GM21786 (cell line): ENCODE measurements at regions not wholly inside any gene's neighbourhood (a gene's known extent, or its start where the extent isn't known, plus 50 kb on each side); places are given as distances from the start of the nearest gene placed in this dataset.
"Not testable (repeated sequence)": the region's sequence is repeated elsewhere in the genome, so short reads cannot be mapped to it uniquely, and the experiment has no call there.

Experiments used
- ATAC-seq: cut with Tn5 transposase; IDR thresholded peaks from one replicate; pipeline ENCODE4 v1.9.1; 2021; ENCODE audit not compliant: unreplicated experiment

DNA sequence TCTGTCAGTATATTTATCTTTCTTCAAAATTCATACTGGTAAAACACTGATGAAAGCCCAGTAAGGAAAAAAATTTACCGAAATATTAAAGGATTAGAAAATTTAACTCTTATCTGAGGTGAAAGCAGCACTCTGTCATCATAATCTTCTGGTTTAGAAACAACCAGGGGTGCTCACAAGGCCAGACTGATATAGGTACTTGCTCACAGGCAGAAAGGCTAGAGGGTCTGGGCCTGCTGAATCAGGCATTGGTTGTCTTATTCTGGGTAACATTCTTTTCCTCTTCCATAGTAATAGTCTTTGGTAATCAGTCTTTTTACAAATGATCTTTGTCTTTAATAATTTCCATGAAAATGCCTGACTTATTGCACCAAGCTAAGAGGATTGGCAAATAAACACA, 221.4 kb upstream of the TFPI start:
- ATAC-seq: no peak

DNA sequence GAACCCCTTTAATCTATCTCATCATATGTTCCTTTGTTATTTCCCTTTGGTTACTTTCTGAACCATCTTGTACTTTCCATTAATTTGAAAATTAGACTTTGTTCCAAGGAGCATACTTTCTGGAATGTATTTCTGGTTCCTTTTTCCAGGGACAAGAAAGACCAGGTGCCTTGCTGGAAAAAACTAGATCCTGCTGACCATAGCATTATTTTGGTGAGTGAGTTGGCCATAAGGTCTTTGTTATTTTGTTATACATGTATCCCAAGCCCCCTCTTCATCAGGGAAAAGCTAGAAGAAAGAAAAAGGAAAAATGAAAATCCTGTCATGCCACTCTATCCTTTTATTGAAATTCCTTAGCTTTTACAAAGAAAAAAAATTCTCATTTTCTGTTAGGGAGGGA, 228.1 kb upstream of the TFPI start:
- no peak for ATAC-seq

DNA sequence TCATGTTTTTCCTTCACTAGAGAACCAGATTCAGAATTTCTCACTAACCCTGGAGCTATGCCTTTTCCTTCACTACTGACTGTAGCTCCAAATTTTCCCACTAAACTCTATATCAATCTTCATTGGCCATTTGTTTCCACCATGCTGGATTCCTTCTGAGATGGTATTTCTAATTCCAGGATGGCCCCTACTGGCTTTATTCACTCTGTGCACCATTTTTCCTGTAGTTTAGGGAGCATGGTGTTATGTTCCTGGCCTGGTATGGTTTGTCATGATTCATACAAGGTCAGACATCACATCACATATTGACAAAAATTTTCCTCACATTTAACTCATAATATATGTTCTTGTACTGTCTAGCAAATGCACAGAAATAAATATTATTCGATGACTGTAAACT, 229.2 kb upstream of the TFPI start:
- ATAC-seq: no peak

DNA sequence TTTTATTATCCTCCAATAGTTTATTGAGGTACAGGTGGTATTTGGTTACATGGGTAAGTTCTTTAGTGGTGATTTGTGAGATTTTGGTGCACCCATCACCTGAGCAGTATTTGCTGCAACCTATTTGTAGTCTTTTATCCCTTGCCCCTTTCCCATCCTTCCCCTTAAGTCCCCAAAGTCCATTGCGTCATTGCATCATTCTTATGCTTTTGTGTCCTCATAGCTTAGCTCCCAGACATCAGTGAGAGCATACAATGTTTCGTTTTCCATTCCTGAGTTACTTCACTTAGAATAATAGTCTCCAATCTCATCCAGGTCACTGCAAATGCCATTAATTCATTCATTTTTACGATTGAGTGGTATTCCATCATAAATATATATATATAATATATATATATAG, 229.9 kb upstream of the TFPI start:
- ATAC-seq: not testable (repeated sequence)

DNA sequence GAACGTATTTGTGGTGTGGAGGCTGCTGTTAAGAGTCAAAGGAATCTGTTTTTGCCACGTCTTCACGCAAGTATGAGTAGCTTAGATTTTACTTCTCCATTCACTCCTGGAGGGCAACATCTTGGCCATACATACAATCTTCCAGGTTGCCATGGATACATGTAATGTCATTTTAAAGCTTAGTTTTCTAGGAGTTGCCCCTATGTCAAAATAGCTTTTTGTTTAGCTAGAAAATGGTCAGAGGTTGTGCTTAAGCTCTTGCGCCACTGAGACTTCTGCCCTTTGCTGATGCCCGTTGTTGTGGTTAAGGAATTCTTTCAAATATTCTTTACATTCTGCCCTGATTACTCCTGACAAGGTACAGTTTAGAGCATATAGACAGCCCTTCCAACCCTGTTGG, 245.4 kb upstream of the TFPI start:
- ATAC-seq: no peak

DNA sequence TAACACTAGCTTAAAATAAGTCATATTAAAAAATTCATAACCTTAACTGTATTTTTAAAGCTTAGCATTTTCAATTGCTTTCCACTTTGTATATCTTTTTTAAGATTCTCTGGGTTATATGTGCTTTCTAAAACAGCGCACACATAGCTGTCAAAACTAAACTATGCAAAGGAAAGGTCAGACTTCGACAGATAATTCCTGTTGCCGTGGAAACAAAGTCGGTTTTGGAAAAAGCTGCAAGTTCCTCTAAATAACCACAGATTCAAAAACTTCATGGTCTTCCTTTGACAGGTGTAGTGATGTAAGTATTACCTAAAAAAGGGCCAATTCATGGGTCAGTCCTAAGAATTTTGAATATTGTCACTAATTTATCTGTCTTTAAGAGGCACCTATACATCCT, 249.6 kb upstream of the TFPI start:
- ATAC-seq: no peak

DNA sequence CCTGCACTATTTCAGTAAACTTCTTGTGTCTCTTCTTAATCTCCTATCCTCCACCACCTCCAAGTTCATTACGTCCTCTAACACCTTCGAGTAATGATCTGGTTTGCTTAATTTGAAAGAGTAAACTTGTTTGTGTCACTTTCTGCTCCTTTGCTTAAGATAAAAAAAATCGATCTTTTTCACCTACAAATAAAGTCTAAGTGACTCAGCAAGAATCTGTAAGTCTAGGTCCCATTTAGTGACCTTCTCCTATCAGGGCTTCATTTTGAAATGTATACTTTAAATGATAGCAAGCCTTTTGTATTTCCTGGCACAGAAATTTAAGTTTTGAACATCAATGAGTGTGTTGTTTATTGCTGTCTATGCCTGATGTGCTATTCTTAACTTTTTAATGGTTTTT, 260.9 kb upstream of the TFPI start:
- ATAC-seq: no peak

DNA sequence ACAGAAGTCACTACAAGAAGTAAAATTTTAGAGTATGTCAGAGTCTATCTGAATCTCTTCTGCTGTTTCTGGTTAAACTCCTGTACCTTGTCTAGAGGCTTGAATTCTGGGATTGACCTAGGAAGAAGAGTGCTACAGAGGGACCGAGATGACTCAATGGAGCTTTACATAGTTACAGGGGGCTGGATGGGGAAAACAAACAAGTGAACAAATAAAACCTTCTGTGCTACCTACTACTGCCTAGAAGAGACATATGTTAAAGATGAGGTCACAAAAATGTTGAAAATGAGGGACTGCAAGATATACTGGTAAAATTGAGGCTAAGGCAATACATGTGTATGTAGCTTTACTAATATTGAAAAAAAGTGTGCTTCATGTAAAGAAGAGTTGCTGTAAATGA, 265.4 kb upstream of the TFPI start:
- ATAC-seq: no peak

DNA sequence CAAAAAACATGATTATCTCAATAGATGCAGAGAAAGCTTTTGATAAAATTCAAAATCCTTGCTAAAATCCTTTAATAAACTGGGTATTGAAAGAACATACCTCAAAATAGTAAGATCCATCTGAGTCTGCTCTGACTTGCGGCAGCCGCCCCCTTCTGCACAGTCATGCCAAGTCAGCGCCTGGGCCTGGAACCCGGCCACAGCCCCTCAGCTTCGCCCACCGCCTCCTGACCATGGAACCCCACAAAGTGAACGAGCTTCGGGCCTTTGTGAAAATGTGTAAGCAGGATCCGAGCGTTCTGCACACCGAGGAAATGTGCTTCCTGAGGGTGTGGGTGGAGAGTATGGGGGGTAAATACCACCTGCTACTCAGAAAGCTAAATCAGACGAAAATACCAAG, 270.9 kb upstream of the TFPI start:
- no peak for ATAC-seq

DNA sequence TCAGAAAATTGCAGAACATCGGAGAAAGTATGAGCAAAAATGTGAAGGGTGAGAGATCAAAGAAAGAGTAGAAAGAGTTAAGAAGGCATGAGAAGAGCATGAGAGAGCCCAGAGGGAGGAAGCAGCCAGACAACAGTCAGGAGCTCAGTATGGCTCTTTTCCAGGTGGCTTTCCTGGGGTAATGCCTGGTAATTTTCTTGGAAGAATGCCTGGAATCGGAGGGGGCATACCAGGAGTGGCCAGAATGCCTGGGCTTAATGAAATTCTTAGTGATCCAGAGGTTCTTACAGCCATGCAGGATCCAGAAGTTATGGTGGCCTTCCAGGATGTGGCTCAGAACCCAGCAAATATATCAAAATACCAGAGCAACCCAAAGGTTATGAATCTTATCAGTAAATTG, 271.8 kb upstream of the TFPI start:
- no peak for ATAC-seq

DNA sequence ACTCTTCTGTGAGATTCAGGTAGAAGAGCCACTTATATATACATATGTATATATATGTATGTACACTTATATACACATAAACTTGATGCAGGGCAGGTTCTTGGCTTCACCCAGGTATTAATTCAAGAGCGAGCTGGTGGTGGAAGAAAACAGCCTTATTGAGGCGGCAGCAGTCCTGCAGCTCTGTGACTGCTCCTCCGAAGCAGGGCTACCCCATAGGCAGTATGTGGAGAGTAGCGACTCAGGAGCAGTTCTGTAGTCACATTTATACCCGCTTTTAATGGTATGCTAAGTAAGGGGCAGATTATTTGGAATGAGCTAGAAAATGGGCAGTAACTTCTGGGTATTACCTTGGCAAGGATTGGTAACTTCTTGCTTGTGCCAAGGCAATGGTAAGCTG, 280.6 kb upstream of the TFPI start:
- ATAC-seq: no peak

DNA sequence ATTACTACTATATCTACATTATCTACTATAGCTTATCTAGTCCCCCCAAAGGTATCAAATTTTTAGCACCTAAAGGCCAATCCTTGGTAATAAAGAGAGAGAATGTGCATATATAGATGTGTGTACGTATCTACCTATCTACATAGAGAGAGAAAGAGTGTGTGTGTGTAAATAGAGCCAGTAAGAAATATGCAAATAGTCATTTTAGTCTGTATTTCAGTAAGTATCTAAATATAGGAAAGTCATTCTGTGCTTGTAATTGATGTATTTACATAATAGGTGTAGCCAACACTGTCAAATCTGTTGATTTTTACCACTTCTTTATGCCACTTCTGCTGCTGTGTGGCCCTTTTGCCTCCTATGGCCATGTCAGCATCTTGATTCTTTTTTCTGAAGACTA, 284.5 kb upstream of the TFPI start:
- no peak for ATAC-seq

DNA sequence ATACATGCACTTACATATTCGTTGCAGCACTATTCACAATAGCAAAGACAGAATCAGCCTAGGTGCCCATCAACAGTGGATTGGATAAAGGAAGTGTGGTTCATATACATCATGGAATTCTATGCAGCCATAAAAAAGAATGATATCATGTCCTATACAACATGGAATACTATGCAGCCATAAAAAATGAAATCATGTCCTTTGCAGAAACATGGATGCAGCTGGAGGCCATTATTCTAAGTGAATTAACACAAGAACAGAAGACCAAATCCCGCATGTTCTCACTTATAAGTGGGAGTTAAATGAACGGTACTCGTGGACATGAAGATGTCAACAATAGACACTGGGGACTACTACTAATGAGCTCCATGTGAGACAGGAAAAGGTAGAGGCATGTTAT, 288.1 kb upstream of the TFPI start:
- ATAC-seq: no peak

DNA sequence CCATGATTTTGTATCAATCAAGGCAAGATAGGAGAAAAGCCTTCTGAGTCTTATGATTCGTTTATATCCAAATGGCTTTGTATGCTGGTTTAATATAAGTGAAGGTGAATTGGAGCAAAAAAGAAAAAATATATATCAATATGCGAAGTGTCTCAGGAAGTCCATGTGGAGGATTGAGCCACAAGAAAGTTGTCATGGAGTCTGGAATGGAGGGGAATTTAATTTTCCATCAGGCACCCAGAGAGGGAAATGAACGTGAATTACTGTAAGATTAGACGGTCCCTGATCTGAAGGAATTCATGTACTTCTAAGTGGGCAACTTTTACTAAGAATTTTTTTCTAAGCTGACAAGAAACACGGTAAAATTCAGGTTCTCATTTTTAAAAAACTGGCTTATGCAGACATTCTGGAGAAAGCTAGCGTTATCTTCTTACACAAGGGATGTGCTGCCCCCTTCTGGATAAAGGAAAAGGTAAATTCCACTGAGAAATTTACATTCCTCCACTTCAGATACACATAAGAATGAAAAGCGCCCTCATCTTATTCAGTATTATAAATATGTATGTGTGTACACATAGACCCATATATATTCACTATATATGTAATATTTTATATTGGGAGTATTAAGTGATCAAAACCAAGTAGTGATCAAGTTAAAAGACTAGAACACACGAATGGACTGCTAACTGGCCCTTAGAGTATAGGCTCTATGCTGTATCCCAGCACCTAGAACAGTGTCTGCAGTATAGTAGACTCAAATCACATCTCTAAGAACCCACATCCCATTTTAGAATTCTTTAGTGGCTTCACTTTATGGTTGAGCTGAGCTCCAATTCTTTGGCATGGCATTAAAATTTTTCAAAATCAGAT, 289.0 kb upstream of the TFPI start:
- peak; percentile 60 for ATAC-seq

DNA sequence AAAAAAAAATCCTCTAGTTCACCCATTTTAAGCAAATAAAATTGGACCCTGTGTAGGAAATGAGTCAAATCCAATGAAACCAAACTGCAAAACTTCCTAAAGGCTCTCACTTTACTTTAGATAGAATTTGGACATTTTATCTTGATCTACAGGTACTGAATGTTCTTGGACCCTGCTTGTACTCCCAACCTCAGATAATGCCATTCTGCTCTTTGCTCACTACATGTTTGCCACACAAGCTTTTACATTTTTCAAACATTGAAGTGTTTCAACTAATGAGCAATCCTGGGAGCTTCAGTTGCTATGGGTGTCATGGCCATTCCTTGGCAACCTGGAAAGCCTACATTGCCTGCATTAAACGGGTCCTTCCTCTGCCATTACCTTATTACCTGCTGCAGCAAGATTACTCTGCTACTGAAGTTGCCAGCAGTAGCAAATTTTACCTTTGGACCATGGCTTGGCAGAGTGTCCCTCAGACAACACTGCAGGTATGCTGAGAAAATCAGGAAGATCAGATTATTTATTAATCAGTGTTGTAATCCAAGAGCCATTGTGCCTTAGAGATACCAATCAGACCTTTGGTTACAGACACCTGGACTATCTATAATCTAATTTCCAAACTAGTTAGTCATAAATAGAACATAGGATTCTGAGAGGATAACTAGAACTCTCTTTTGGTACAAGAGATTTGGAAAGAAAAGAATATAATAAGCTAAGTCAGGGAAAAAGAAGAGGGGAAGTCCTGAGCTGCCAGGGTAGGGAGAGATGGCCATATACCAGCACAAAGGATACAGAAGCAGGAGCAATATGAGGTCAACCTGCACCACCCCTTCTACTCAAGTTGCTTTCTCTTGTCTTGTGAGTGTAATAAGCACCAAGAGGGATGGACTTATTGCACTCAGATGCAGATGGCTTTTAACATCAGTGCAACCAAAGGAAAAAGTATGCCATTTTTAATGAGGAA, 293.3 kb upstream of the TFPI start:
- no peak for ATAC-seq

DNA sequence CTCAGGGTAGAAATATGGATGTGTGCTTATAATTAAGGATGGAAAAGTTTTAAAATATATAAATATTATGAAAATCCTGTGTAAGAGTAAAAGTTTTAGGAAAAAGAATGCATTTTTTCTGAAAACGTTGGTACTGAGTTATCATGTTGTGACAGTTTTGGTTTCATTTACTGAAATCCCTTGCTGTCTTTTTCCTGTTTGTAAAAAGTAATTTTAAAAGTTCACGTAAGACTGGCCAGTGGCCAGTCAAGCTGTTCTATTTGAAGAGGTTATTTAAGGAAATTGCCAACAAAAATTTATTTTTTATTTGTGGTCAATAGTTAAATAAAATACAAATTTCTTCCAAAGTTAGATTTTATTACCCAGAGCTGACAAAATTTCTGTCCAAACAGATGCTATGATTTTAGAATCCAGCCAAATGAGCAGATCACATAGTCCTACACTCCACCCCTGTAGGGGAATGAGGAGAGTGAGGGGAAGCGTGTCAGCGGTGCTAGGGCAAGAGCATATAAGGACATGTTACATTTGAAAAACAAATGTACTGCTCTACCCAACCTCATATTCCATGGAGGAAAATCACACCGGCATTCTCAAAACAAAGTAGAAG, 297.8 kb upstream of the TFPI start:
- ATAC-seq: no peak

DNA sequence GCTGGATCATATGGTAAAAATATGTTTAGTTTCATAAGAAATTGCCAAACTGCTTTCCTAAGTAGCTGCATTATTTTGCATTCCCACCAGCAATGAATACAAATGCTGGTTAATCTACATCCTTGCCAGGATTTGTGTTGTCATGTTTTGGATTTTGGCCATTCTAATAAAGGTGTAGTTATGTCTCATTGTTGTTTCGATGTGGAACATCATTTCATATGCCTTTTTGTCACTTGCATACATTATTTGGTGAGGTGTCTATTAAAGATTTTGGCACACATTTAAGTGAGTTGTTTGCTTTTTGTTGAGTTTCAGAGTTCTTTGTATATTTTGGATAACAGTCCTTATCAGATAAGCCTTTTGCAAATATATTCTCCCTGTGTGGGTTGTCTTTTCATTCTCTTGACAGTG, 299.2 kb upstream of the TFPI start:
- ATAC-seq: no peak

DNA sequence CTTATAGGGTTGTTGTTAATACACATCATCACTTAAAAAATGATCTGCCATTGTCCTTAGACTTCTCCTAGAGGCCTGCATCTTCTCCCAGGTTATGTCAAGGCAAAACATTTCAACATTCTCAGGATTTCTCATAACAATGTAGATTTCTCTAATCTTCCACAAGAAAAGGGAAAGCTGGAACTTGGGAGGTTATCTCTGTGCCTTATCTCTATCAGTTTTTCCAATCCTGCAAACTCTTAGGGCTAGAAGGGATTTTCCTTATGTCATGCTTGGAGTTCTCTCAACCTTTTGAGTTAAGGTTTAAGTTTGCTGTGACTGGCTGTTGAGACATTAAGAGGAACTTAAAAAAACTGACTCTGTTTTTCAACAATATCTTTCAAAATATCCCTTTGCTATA, 300.6 kb upstream of the TFPI start:
- no peak for ATAC-seq

DNA sequence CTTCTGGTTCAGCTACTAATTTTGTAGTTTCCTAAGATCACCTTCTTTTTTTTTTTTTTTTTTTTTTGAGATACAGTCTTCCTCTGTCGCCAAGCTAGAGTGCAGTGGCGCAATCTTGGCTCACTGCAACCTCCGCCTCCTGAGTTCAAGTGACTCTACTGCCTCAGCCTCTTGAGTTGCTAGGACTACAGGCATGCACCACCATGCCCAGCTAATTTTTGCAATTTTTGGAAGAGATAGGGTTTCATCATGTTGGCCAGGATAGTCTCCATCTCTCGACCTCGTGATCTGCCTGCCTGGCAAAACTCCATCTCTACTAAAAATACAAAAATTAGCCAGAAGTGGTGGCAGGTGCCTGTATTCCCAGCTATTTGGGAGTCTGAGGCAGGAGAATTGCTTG, 301.5 kb upstream of the TFPI start:
- no peak for ATAC-seq

DNA sequence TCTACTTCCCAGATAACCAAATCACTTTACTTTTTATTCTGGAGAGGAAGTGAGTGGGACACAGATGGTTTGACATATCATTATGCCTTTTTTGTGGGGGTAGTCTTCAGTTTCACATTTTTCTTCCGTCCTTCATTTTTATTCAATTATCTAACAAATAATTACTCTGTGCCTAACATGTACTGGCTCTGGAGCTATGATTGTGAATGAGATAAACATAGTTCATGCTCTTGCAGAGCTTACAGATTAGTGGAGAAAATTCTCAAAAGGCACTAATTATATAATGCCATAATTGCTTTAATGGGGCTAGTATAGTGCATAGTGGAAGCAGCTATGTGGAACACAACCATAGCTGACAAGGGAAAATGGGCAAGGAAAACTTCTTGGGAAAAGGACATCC, 303.6 kb upstream of the TFPI start:
- ATAC-seq: no peak

DNA sequence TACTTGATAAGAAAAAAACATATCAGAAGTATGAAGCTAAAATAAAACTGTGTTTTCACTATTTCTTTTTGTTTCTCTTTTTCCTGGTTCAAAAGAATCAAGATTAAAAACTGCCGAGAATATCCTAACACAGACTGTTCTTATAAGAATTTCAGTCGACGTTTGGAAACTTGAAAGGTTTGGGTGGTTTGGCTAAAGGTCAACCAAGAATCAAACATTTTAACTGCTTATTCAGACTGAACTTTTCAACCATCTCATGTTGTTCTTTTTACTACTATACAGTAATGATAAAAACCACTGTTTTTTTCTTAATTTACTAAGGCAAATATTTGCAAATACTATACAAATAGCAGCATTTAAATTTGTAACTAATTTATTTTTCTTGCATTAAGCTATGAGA, 308.5 kb upstream of the TFPI start:
- no peak for ATAC-seq

DNA sequence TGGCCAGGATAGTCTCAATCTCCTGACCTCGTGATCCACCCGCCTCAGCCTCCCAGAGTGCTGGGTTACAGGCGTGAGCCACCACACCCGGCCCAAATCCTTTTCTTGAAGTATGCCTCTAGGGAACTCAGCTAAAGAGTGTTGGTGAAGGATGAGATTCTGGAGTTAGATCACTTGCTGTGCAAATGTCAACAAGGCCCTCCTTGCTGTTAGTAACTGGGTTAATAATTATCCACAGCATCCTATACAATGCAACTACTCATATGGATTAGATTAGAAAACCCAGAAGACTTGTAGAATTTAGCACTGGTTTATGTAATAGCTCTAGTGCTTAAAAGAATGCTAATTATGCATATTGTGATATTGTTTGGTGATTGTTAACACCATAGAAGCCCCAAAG, 310.8 kb upstream of the TFPI start:
- no peak for ATAC-seq
